EH (cell line): ENCODE measurements at regions not wholly inside any gene's neighbourhood (a gene's known extent, or its start where the extent isn't known, plus 50 kb on each side); places are given as distances from the start of the nearest gene placed in this dataset.
"Not testable (repeated sequence)": the region's sequence is repeated elsewhere in the genome, so short reads cannot be mapped to it uniquely, and the experiment has no call there.

Source experiments
- DNase-seq: peaks from one replicate; pipeline ENCODE4 v3.0.0-alpha.2; 2015; ENCODE audit warnings: low read depth

- no peak for DNase-seq
Measured at GRCh38 chr1:228868731-228869024, 133.4 kb downstream of the RHOU start.

- DNase-seq, result no peak
Measured at GRCh38 chr1:228869312-228869824, 134.1 kb downstream of the RHOU start.

GRCh38 chr1:228870041-228870713, 134.9 kb downstream of the RHOU start:
- no peak for DNase-seq

- DNase-seq, result no peak
Measured at GRCh38 chr1:228871314-228872061, 136.2 kb downstream of the RHOU start.

GRCh38 chr1:228872080-228872479, 136.8 kb downstream of the RHOU start:
- no peak for DNase-seq

- DNase-seq, result peak; percentile 4
Measured at GRCh38 chr1:228873709-228874108, 138.4 kb downstream of the RHOU start.

GRCh38 chr1:228875741-228876140, 140.5 kb downstream of the RHOU start:
- DNase-seq, result no peak

GRCh38 chr1:228876187-228876586, 140.9 kb downstream of the RHOU start:
- no peak for DNase-seq

- DNase-seq, result no peak
Measured at GRCh38 chr1:228879164-228879563, 143.9 kb downstream of the RHOU start.

- DNase-seq, result no peak
Measured at GRCh38 chr1:228882041-228882770, 146.9 kb downstream of the RHOU start.

- DNase-seq, result no peak
Measured at GRCh38 chr1:228882771-228883450, 147.6 kb downstream of the RHOU start.

GRCh38 chr1:228883535-228883934, 148.3 kb downstream of the RHOU start:
- no peak for DNase-seq

GRCh38 chr1:228884196-228884595, 148.9 kb downstream of the RHOU start:
- no peak for DNase-seq

GRCh38 chr1:228884615-228885566, 149.6 kb downstream of the RHOU start:
- DNase-seq, result peak; percentile 9

- DNase-seq, result no peak
Measured at GRCh38 chr1:228885845-228886244, 150.6 kb downstream of the RHOU start.

- no peak for DNase-seq
Measured at GRCh38 chr1:228887101-228887500, 151.8 kb downstream of the RHOU start.

GRCh38 chr1:228887960-228888359, 152.7 kb downstream of the RHOU start:
- no peak for DNase-seq

- DNase-seq, result no peak
Measured at GRCh38 chr1:228889289-228889688, 154.0 kb downstream of the RHOU start.

GRCh38 chr1:228891272-228892034, 156.2 kb downstream of the RHOU start:
- peak; percentile 9 for DNase-seq

- not testable (repeated sequence) for DNase-seq
Measured at GRCh38 chr1:228892200-228892599, 156.9 kb downstream of the RHOU start.
